ENCODE measurements at regions not wholly inside any gene's neighbourhood (a gene's known extent, or its start where the extent isn't known, plus 50 kb on each side); places are given as distances from the start of the nearest gene placed in this dataset.

DNA sequence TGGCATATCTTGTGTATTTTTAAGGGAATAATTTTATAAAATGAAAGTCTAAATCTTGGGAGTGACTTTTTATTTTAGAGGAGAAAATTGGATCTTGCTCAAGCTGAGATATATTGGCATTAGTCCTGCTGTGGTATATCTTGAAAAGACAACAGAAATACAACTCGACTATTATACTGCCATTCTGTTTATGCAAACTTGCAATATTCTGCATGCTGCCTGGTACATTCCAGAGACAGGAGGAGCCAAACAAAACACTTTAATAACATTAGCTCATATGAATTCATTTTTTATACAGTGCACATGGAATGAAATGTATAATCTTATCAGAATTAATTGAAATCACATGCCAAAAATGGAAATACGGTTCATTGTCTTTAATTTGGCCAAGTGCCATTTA is 176.0 kb upstream of the NRIP1 start:
- TF ChIP-seq, protein P1, sequence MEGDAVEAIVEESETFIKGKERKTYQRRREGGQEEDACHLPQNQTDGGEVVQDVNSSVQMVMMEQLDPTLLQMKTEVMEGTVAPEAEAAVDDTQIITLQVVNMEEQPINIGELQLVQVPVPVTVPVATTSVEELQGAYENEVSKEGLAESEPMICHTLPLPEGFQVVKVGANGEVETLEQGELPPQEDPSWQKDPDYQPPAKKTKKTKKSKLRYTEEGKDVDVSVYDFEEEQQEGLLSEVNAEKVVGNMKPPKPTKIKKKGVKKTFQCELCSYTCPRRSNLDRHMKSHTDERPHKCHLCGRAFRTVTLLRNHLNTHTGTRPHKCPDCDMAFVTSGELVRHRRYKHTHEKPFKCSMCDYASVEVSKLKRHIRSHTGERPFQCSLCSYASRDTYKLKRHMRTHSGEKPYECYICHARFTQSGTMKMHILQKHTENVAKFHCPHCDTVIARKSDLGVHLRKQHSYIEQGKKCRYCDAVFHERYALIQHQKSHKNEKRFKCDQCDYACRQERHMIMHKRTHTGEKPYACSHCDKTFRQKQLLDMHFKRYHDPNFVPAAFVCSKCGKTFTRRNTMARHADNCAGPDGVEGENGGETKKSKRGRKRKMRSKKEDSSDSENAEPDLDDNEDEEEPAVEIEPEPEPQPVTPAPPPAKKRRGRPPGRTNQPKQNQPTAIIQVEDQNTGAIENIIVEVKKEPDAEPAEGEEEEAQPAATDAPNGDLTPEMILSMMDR (IDR thresholded peaks at IDR 0.05), result no peak
- TF ChIP-seq POLR2A (IDR thresholded peaks at IDR 0.05; ENCODE audit: low read depth), result no peak

Data from esophagus muscularis mucosa (tissue), 3 donors.